Smooth muscle cell (in vitro differentiated cells): ENCODE measurements at regions not wholly inside any gene's neighbourhood (a gene's known extent, or its start where the extent isn't known, plus 50 kb on each side); places are given as distances from the start of the nearest gene placed in this dataset.

Experiments
- DNase-seq: peaks from one replicate; lab custom pipeline; 2025; ENCODE audit not compliant: unreplicated experiment; lab: John Stamatoyannopoulos, UW
- H2AFZ ChIP-seq: fragments of 200-600 bp; sonication (generic); 2 replicates; pipeline ENCODE4 v1.6.0; 2016; ENCODE audit warnings: antibody characterized with exemption, low read depth, mild to moderate bottlenecking
- H3F3A ChIP-seq: fragments of 200-600 bp; sonication (generic); 2 replicates; pipeline ENCODE4 v1.6.0; 2017; ENCODE audit warnings: antibody characterized with exemption, low read depth
- H3K27ac ChIP-seq: fragments of 200-600 bp; sonication (generic); 2 replicates; pipeline ENCODE4 v1.5.1; 2016; ENCODE audit warnings: low read depth, mild to moderate bottlenecking
- H3K27me3 ChIP-seq: fragments of 200-600 bp; sonication (generic); 2 replicates; pipeline ENCODE4 v1.6.1; 2016; ENCODE audit warnings: low read depth, mild to moderate bottlenecking
- H3K36me3 ChIP-seq: fragments of 200-600 bp; sonication (generic); 2 replicates; pipeline ENCODE4 v1.5.1; 2016; ENCODE audit warnings: low read depth
- H3K4me1 ChIP-seq: fragments of 200-600 bp; sonication (generic); 2 replicates; pipeline ENCODE4 v1.5.1; 2016; ENCODE audit warnings: low read depth
- H3K4me2 ChIP-seq: fragments of 200-600 bp; sonication (generic); 2 replicates; pipeline ENCODE4 v1.6.0; 2016; ENCODE audit warnings: mild to moderate bottlenecking
- H3K4me3 ChIP-seq: fragments of 200-600 bp; sonication (generic); 2 replicates; pipeline ENCODE4 v1.5.1; 2016; ENCODE audit warnings: mild to moderate bottlenecking
- H3K79me2 ChIP-seq: fragments of 200-600 bp; sonication (generic); 2 replicates; pipeline ENCODE4 v1.6.0; 2016; ENCODE audit warnings: low read depth, mild to moderate bottlenecking
- H3K9ac ChIP-seq: fragments of 200-600 bp; sonication (generic); 2 replicates; pipeline ENCODE4 v1.6.0; 2016; ENCODE audit warnings: low read depth
- H3K9me3 ChIP-seq: fragments of 200-600 bp; sonication (generic); replicated peaks from 2 replicates; pipeline ENCODE4 v1.5.1; 2016; ENCODE audit warnings: low read depth
- H4K20me1 ChIP-seq: fragments of 200-600 bp; sonication (generic); 2 replicates; pipeline ENCODE4 v1.6.0; 2016; ENCODE audit warnings: low read depth
- CTCF ChIP-seq: fragments of 200-600 bp; sonication (generic); IDR thresholded peaks from 2 replicates; pipeline ENCODE4 v1.5.1; 2017; ENCODE audit warnings: borderline replicate concordance, mild to moderate bottlenecking, antibody characterized with exemption; ENCODE audit not compliant: insufficient read depth, poor library complexity, severe bottlenecking
- WGBS: methylation state at CpG from one replicate; pipeline ENCODE4 v1.1.7; 2016; ENCODE audit warnings: low lambda C conversion rate; 5-methylcytosine and 5-hydroxymethylcytosine counted together

- H3K4me3 ChIP-seq = no peak overlapping the region
- no peak overlapping the region for H2AFZ ChIP-seq
- no peaks in the 10 kb centered on the region for H3K27me3 ChIP-seq
- H3K36me3 ChIP-seq = no peaks in the 10 kb centered on the region
- no peak for TF ChIP-seq CTCF
- no peak for DNase-seq
- no peak overlapping the region for H3K9ac ChIP-seq
- H4K20me1 ChIP-seq = no peaks in the 10 kb centered on the region
- WGBS = 73% methylated on average over 2 of the region's 2 CpGs
- H3K4me2 ChIP-seq = no peak overlapping the region
- no peaks in the 10 kb centered on the region for H3K79me2 ChIP-seq
- H3F3A ChIP-seq = no peaks in the 10 kb centered on the region
- no peaks in the 10 kb centered on the region for H3K9me3 ChIP-seq
- H3K27ac ChIP-seq = no peak overlapping the region
- peaks cover 3% of the 10 kb centered on the region for H3K4me1 ChIP-seq
Observed at GRCh38 chr14:97329701-97330100, 532.5 kb downstream of the VRK1 start.

- WGBS = 81% methylated on average over 3 of the region's 3 CpGs
- no peaks in the 10 kb centered on the region for H4K20me1 ChIP-seq
- no peak for DNase-seq
- no peak overlapping the region for H3K27ac ChIP-seq
- H3K79me2 ChIP-seq = no peaks in the 10 kb centered on the region
- H2AFZ ChIP-seq = no peak overlapping the region
- H3K27me3 ChIP-seq = no peaks in the 10 kb centered on the region
- no peak overlapping the region for H3K4me3 ChIP-seq
- no peaks in the 10 kb centered on the region for H3K36me3 ChIP-seq
- peaks cover 3% of the 10 kb centered on the region for H3K4me1 ChIP-seq
- TF ChIP-seq CTCF = no peak
- H3K9ac ChIP-seq = no peak overlapping the region
- H3K4me2 ChIP-seq = no peak overlapping the region
- H3F3A ChIP-seq = no peaks in the 10 kb centered on the region
- H3K9me3 ChIP-seq = no peaks in the 10 kb centered on the region
Observed at GRCh38 chr14:97331058-97331457, 533.9 kb downstream of the VRK1 start.

GRCh38 chr14:97331526-97331925, 534.3 kb downstream of the VRK1 start:
- H3K4me2 ChIP-seq = no peak overlapping the region
- H3K36me3 ChIP-seq = no peaks in the 10 kb centered on the region
- H3K27ac ChIP-seq = no peak overlapping the region
- H3K79me2 ChIP-seq = no peaks in the 10 kb centered on the region
- H3F3A ChIP-seq = no peaks in the 10 kb centered on the region
- H3K4me1 ChIP-seq = peaks cover 3% of the 10 kb centered on the region
- H3K9ac ChIP-seq = no peak overlapping the region
- H3K4me3 ChIP-seq = no peak overlapping the region
- H4K20me1 ChIP-seq = no peaks in the 10 kb centered on the region
- no peaks in the 10 kb centered on the region for H3K9me3 ChIP-seq
- DNase-seq = no peak
- no peak for TF ChIP-seq CTCF
- WGBS = 52% methylated on average over 3 of the region's 3 CpGs
- H3K27me3 ChIP-seq = no peaks in the 10 kb centered on the region
- no peak overlapping the region for H2AFZ ChIP-seq

DNA sequence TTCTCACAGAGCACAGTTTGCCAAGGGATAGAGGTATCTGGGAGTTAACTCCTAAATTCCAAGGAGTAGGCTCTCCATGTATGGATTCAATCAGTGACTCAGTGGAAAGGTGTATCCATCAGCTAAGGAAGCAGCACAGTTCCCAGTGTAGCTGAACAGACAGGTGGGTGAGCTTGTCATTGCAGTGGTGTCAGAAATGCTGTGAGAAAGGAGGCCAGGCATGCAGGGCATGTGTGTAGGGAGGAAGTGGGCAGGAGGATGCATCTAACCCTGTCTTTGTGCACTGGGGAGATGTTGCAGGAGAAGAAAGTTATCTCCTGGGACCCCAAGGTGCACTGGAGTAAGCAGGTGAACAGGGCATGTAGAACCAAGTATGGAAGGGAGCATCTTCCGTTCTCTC, 539.0 kb downstream of the VRK1 start:
- TF ChIP-seq CTCF = no peak
- no peaks in the 10 kb centered on the region for H3K27me3 ChIP-seq
- no peaks in the 10 kb centered on the region for H3K4me1 ChIP-seq
- H3K4me3 ChIP-seq = no peak overlapping the region
- H3K79me2 ChIP-seq = no peaks in the 10 kb centered on the region
- H3K4me2 ChIP-seq = no peak overlapping the region
- H3K27ac ChIP-seq = no peak overlapping the region
- no peak overlapping the region for H3K9ac ChIP-seq
- WGBS = 78% methylated on average over 1 of the region's 1 CpG
- H4K20me1 ChIP-seq = no peaks in the 10 kb centered on the region
- no peaks in the 10 kb centered on the region for H3K36me3 ChIP-seq
- no peak for DNase-seq
- no peaks in the 10 kb centered on the region for H3K9me3 ChIP-seq
- no peak overlapping the region for H2AFZ ChIP-seq
- H3F3A ChIP-seq = no peaks in the 10 kb centered on the region
